GM12878 (cell line): ENCODE measurements at regions not wholly inside any gene's neighbourhood (a gene's known extent, or its start where the extent isn't known, plus 50 kb on each side); places are given as distances from the start of the nearest gene placed in this dataset.

Source experiments
- ATAC-seq: fragments of 200-7000 bp; cut with Tn5 transposase; 3 replicates; pipeline ENCODE4 v1.9.1; 2020; ENCODE audit warnings: mild to moderate bottlenecking, moderate library complexity
- BruUV-seq: library from RNA; stranded (reverse); fragments of 400-500 nt; replicated peaks from 2 replicates; lab custom pipeline; 2021; lab: Mats Ljungman, UMichigan
- CTCF ChIA-PET: fragments of 300-600 bp; sonication (Branson Sonifier 250); formaldehyde crosslinking; extraction: SDS; loops from one replicate; lab custom pipeline; 2021; ENCODE audit warnings: inconsistent platforms; lab: Yijun Ruan, JAX
- POLR2A ChIA-PET: fragments of 350-600 bp; formaldehyde crosslinking; extraction: SDS; loops from one replicate; lab custom pipeline; 2021; ENCODE audit warnings: inconsistent platforms; lab: Charles Lee
- RAD21 ChIA-PET: fragments of 300-600 bp; sonication (Branson Sonifier 250); formaldehyde crosslinking; loops from one replicate; lab custom pipeline; 2023; ENCODE audit warnings: antibody characterized with exemption; ENCODE audit not compliant: unreplicated experiment; lab: Charles Lee
- SMC1A ChIA-PET: fragments of 300-600 bp; sonication (Branson Sonifier 250); formaldehyde crosslinking; loops from one replicate; lab custom pipeline; 2023; ENCODE audit not compliant: unreplicated experiment, uncharacterized antibody; lab: Charles Lee
- DNase-seq: peaks from one replicate; pipeline ENCODE4 v3.0.0-alpha.2; 2011; ENCODE audit warnings: low read depth, low spot score
- FAIRE-seq: peaks from 3 replicates; lab custom pipeline; 2011; peaks lifted over from hg19 to GRCh38; lab: Jason Lieb, UNC
- H2AFZ ChIP-seq: 2 replicates; pipeline ENCODE4 v1.6.0; 2011; ENCODE audit warnings: low read depth, low read length, control low read depth; ENCODE audit not compliant: control insufficient read depth
- H3K27ac ChIP-seq: 2 replicates; pipeline ENCODE4 v1.5.1; 2011; ENCODE audit warnings: control low read depth; ENCODE audit not compliant: control insufficient read depth, insufficient read depth
- H3K27me3 ChIP-seq, 2 experiments: replicated peaks in 1 of 2; 2 replicates each; pipeline versions ENCODE4 v1.6.0 to v1.6.1; 2011; ENCODE audit warnings: low read length in 1 of 2; ENCODE audit not compliant: control insufficient read depth in 2 of 2, insufficient read depth in 2 of 2
- H3K36me3 ChIP-seq, 2 experiments: 2 replicates each; pipeline ENCODE4 v1.5.1; 2011; ENCODE audit warnings: low read length in 1 of 2; ENCODE audit not compliant: control insufficient read depth in 2 of 2, insufficient read depth in 2 of 2
- H3K4me1 ChIP-seq: 2 replicates; pipeline ENCODE4 v1.6.1; 2011; ENCODE audit warnings: mild to moderate bottlenecking, low read length, moderate library complexity, mixed read lengths; ENCODE audit not compliant: control insufficient read depth, insufficient read depth
- H3K4me2 ChIP-seq: 2 replicates; pipeline ENCODE4 v1.6.0; 2011; ENCODE audit warnings: control low read depth; ENCODE audit not compliant: control insufficient read depth, insufficient read depth
- H3K4me3 ChIP-seq: fragments of 200-600 bp; sonication (generic); 2 replicates; pipeline ENCODE4 v1.5.1; 2016
- H3K79me2 ChIP-seq: 2 replicates; pipeline ENCODE4 v1.6.0; 2011; ENCODE audit warnings: low read length; ENCODE audit not compliant: control insufficient read depth, insufficient read depth
- H3K9ac ChIP-seq: 2 replicates; pipeline ENCODE4 v1.8.0; 2011; ENCODE audit warnings: low read length, control low read depth, mixed read lengths; ENCODE audit not compliant: control insufficient read depth, insufficient read depth
- H3K9me3 ChIP-seq: replicated peaks from 3 replicates; pipeline ENCODE4 v1.5.1; 2011; ENCODE audit warnings: mild to moderate bottlenecking, low read length; ENCODE audit not compliant: control insufficient read depth, insufficient read depth
- H4K20me1 ChIP-seq: 2 replicates; pipeline ENCODE4 v1.6.0; 2011; ENCODE audit not compliant: control insufficient read depth, insufficient read depth
- BHLHE40 ChIP-seq, 2 experiments: fragments of 450-650 bp in 1 of 2; IDR thresholded peaks; 2 replicates each; pipeline ENCODE4 v1.6.1; 2011 to 2017; ENCODE audit warnings: low read depth in 2 of 2, borderline replicate concordance in 1 of 2, improper control_type of control experiment in 1 of 2, low read length in 1 of 2, mild to moderate bottlenecking in 1 of 2
- BRCA1 ChIP-seq: IDR thresholded peaks from 2 replicates; pipeline ENCODE4 v1.6.1; 2011; ENCODE audit warnings: low read depth, low read length, improper control_type of control experiment
- IRF3 ChIP-seq: fragments of 450-650 bp; IDR thresholded peaks from 2 replicates; pipeline ENCODE4 v1.6.1; 2014; ENCODE audit warnings: mild to moderate bottlenecking
- NR2F1 ChIP-seq: fragments of 450-650 bp; conservative IDR thresholded peaks from 2 replicates; pipeline ENCODE4 v1.6.1; 2017; ENCODE audit warnings: mild to moderate bottlenecking
- PAX8 ChIP-seq: fragments of 450-650 bp; IDR thresholded peaks from 2 replicates; pipeline ENCODE4 v1.6.1; 2017; ENCODE audit warnings: mild to moderate bottlenecking, moderate library complexity
- POLR2AphosphoS5 ChIP-seq: IDR thresholded peaks from 2 replicates; pipeline ENCODE4 v1.6.1; 2011; ENCODE audit warnings: mild to moderate bottlenecking, low read length, inconsistent platforms
- SMAD5 ChIP-seq: IDR thresholded peaks from 2 replicates; pipeline ENCODE4 v1.6.1; 2016; ENCODE audit warnings: antibody characterized with exemption, low read depth
- STAT1 ChIP-seq: fragments of 450-650 bp; conservative IDR thresholded peaks from 2 replicates; pipeline ENCODE4 v1.6.1; 2014; ENCODE audit warnings: antibody characterized with exemption, mild to moderate bottlenecking
- ZNF274 ChIP-seq: IDR thresholded peaks from one replicate; pipeline ENCODE4 v1.8.0; 2011; ENCODE audit not compliant: insufficient read length, insufficient read depth
- WGBS: methylation state at CpG from one replicate; pipeline ENCODE4 v1.1.6; 2016; ENCODE audit warnings: low lambda C conversion rate; ENCODE audit not compliant: insufficient replicate concordance, insufficient coverage; ENCODE audit errors: missing lambda C conversion rate; 5-methylcytosine and 5-hydroxymethylcytosine counted together
- in situ Hi-C: fragments of 300-500 bp; cut with MboI; formaldehyde crosslinking; loops from 9 replicates; pipeline ENCODE4 v1.14.3; 2018; ENCODE audit warnings: mixed read lengths
- intact Hi-C: fragments of 100-400 bp; cut with micrococcal nuclease; formaldehyde crosslinking; loops from one replicate; pipeline ENCODE4 v1.14.2; 2022; ENCODE audit not compliant: unreplicated experiment
- TF ChIP-seq, protein P1 (sequence below), 3 experiments: IDR thresholded peaks in 2 of 3; conservative IDR thresholded peaks in 1 of 3; 2 replicates each; pipeline ENCODE4 v1.5.1; 2011; ENCODE audit warnings: low read depth in 3 of 3, low read length in 3 of 3, mild to moderate bottlenecking in 3 of 3, control low read depth in 2 of 3, moderate library complexity in 2 of 3, inconsistent platforms in 1 of 3, mixed read lengths in 1 of 3; ENCODE audit not compliant: control insufficient read depth in 2 of 3, insufficient read depth in 1 of 3; ENCODE audit errors: extremely low read depth in 1 of 3
- TF ChIP-seq, protein P2 (sequence below): IDR thresholded peaks from 2 replicates; pipeline ENCODE4 v1.6.1; 2012; ENCODE audit warnings: mild to moderate bottlenecking, low read depth, low read length

GRCh38 chr5:121573721-121574382 lies 277.8 kb upstream of the FTMT start:
- Histone ChIP-seq H3K9ac (no peak overlapping the region), H3K4me1 (no peaks in the 10 kb centered on the region), H3K27me3 (no peaks in the 10 kb centered on the region), H2AFZ (no peak overlapping the region), H4K20me1 (no peaks in the 10 kb centered on the region), H3K36me3 (no peaks in the 10 kb centered on the region), H3K27ac (no peak overlapping the region), H3K4me3 (no peak overlapping the region), H3K79me2 (no peaks in the 10 kb centered on the region), H3K9me3 (no peaks in the 10 kb centered on the region), H3K4me2 (no peak overlapping the region)
- no peak for ATAC-seq
- ChIA-PET CTCF (interaction anchor here (0.6 kb wide), 1 partner anchor 603 kb away, joined by 3 read pairs; no protein-coding TSS in a partner anchor), SMC1A (no interaction called here), RAD21 (no interaction called here)
- DNase-seq, result no peak
- no TSS peak for BruUV-seq
- in situ Hi-C loops, result no loop called here
- WGBS, result 4% methylated on average over 1 of the region's 1 CpG
- intact Hi-C loops, result no loop called here
- no peak for FAIRE-seq
- TF ChIP-seq ZNF274 (no peak), IRF3 (no peak), SMAD5 (no peak), BHLHE40 (IDR thresholded peaks at IDR 0.05; ENCODE audit: borderline replicate concordance in 1 of 2, low read depth in 2 of 2, low read length in 1 of 2) (no peak), NR2F1 (no peak), POLR2AphosphoS5 (no peak), PAX8 (no peak), STAT1 (no peak), BRCA1 (no peak)
- TF ChIP-seq, protein P1, sequence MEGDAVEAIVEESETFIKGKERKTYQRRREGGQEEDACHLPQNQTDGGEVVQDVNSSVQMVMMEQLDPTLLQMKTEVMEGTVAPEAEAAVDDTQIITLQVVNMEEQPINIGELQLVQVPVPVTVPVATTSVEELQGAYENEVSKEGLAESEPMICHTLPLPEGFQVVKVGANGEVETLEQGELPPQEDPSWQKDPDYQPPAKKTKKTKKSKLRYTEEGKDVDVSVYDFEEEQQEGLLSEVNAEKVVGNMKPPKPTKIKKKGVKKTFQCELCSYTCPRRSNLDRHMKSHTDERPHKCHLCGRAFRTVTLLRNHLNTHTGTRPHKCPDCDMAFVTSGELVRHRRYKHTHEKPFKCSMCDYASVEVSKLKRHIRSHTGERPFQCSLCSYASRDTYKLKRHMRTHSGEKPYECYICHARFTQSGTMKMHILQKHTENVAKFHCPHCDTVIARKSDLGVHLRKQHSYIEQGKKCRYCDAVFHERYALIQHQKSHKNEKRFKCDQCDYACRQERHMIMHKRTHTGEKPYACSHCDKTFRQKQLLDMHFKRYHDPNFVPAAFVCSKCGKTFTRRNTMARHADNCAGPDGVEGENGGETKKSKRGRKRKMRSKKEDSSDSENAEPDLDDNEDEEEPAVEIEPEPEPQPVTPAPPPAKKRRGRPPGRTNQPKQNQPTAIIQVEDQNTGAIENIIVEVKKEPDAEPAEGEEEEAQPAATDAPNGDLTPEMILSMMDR (IDR thresholded peaks at IDR 0.05 in 2 of 3, conservative IDR thresholded peaks at IDR 0.05 in 1 of 3; ENCODE audit: control insufficient read depth in 2 of 3, extremely low read depth in 1 of 3, insufficient read depth in 1 of 3, low read depth in 3 of 3, low read length in 3 of 3), result no peak
- TF ChIP-seq, protein P2, sequence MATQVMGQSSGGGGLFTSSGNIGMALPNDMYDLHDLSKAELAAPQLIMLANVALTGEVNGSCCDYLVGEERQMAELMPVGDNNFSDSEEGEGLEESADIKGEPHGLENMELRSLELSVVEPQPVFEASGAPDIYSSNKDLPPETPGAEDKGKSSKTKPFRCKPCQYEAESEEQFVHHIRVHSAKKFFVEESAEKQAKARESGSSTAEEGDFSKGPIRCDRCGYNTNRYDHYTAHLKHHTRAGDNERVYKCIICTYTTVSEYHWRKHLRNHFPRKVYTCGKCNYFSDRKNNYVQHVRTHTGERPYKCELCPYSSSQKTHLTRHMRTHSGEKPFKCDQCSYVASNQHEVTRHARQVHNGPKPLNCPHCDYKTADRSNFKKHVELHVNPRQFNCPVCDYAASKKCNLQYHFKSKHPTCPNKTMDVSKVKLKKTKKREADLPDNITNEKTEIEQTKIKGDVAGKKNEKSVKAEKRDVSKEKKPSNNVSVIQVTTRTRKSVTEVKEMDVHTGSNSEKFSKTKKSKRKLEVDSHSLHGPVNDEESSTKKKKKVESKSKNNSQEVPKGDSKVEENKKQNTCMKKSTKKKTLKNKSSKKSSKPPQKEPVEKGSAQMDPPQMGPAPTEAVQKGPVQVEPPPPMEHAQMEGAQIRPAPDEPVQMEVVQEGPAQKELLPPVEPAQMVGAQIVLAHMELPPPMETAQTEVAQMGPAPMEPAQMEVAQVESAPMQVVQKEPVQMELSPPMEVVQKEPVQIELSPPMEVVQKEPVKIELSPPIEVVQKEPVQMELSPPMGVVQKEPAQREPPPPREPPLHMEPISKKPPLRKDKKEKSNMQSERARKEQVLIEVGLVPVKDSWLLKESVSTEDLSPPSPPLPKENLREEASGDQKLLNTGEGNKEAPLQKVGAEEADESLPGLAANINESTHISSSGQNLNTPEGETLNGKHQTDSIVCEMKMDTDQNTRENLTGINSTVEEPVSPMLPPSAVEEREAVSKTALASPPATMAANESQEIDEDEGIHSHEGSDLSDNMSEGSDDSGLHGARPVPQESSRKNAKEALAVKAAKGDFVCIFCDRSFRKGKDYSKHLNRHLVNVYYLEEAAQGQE, result no peak
- TF ChIP-seq, all 136 proteins: peak for 0
- POLR2A ChIA-PET, result no interaction called here
